PC-9 (cell line): ENCODE measurements at regions not wholly inside any gene's neighbourhood (a gene's known extent, or its start where the extent isn't known, plus 50 kb on each side); places are given as distances from the start of the nearest gene placed in this dataset.

ENCODE experiments used
- CTCF ChIP-seq: fragments of 200-600 bp; sonication (generic); conservative IDR thresholded peaks from 2 replicates; pipeline ENCODE4 v1.6.1; 2017; ENCODE audit warnings: mixed run types, antibody characterized with exemption, mild to moderate bottlenecking, moderate library complexity
- EZH2 ChIP-seq: fragments of 200-600 bp; sonication (generic); IDR thresholded peaks from 2 replicates; pipeline ENCODE4 v1.8.0; 2017; ENCODE audit warnings: antibody characterized with exemption, low read depth

- TF ChIP-seq CTCF (no peak), EZH2 (no peak)
These were observed 175.3 kb downstream of the TMEM121 start for GRCh38 chr14:105701456-105702274.
